Lower lobe of right lung (tissue), 2 donors: ENCODE measurements at regions not wholly inside any gene's neighbourhood (a gene's known extent, or its start where the extent isn't known, plus 50 kb on each side); places are given as distances from the start of the nearest gene placed in this dataset.
"Not testable (repeated sequence)": the region's sequence is repeated elsewhere in the genome, so short reads cannot be mapped to it uniquely, and the experiment has no call there.

Experiments
- ATAC-seq, 2 donors: fragments of 200-7000 bp; cut with Tn5 transposase; one replicate each; pipeline ENCODE4 v1.9.1; 2020 to 2022; ENCODE audit warnings: mild to moderate bottlenecking in 2 of 2, moderate library complexity in 2 of 2
- DNase-seq: peaks from one replicate; pipeline ENCODE4 v3.0.0-alpha.2; 2020
- H3K27ac ChIP-seq: fragments of 200-600 bp; one replicate; pipeline ENCODE4 v1.8.0; 2022
- H3K27me3 ChIP-seq: fragments of 200-600 bp; one replicate; pipeline ENCODE4 v1.8.0; 2022; ENCODE audit warnings: low read depth
- H3K36me3 ChIP-seq: fragments of 200-600 bp; one replicate; pipeline ENCODE4 v1.8.0; 2022; ENCODE audit warnings: mild to moderate bottlenecking
- H3K4me1 ChIP-seq: fragments of 200-600 bp; one replicate; pipeline ENCODE4 v1.8.0; 2022
- H3K4me3 ChIP-seq: fragments of 200-600 bp; one replicate; pipeline ENCODE4 v1.8.0; 2022; ENCODE audit warnings: mild to moderate bottlenecking
- H3K9me3 ChIP-seq: fragments of 200-600 bp; one replicate; pipeline ENCODE4 v1.8.0; 2022
- CTCF ChIP-seq: fragments of 200-600 bp; IDR thresholded peaks from one replicate; pipeline ENCODE4 v1.8.0; 2022; ENCODE audit warnings: antibody characterized with exemption, mild to moderate bottlenecking
- intact Hi-C: fragments of 100-400 bp; cut with DNase I; formaldehyde crosslinking; loops from one replicate; pipeline ENCODE4 v1.11.0; 2022
- donor health status: DM: no; HTN: yes; CAD: no; lungs with severe emphysema.

DNA sequence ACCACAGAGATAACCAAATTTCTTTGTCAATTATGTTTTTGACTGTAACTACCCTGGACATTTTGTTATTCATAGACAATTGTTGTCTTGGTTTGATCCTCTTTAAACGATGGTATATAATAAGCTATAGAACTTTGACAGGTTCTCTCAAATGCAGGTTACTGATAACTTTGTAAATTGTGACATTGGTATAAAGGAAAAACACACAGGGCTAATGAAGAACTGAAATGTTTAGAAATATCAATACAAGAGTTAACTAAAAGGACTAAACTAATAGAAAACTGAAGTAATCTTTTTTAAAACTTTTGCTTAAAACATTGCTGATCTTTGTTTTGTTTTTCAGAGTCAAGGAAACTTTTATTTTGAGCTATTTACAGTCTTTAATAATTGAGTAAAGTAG lies 124.8 kb downstream of the TPBG start:
- no peak for TF ChIP-seq CTCF
- Histone ChIP-seq H3K27ac (no peak overlapping the region), H3K4me1 (no peaks in the 10 kb centered on the region), H3K9me3 (peaks cover 28% of the 10 kb centered on the region), H3K27me3 (no peaks in the 10 kb centered on the region), H3K4me3 (no peak overlapping the region), H3K36me3 (no peaks in the 10 kb centered on the region)
- DNase-seq (no peak), ATAC-seq (no peak)
- intact Hi-C loops, result no loop called here

GRCh38 chr6:82492134-82492533 lies 128.5 kb downstream of the TPBG start:
- Histone ChIP-seq H3K27ac (no peak overlapping the region), H3K36me3 (no peaks in the 10 kb centered on the region), H3K4me3 (no peak overlapping the region), H3K27me3 (no peaks in the 10 kb centered on the region), H3K4me1 (no peaks in the 10 kb centered on the region), H3K9me3 (peaks cover 18% of the 10 kb centered on the region)
- ATAC-seq (no peak), DNase-seq (no peak)
- intact Hi-C loops, result no loop called here
- no peak for TF ChIP-seq CTCF

- no peak for TF ChIP-seq CTCF
- H3K36me3 ChIP-seq, result no peaks in the 10 kb centered on the region
- intact Hi-C loops, result no loop called here
- no peaks in the 10 kb centered on the region for H3K4me1 ChIP-seq
- ATAC-seq, result no peak
- H3K9me3 ChIP-seq, result peaks cover 11% of the 10 kb centered on the region
- no peaks in the 10 kb centered on the region for H3K27me3 ChIP-seq
- H3K4me3 ChIP-seq, result no peak overlapping the region
- no peak overlapping the region for H3K27ac ChIP-seq
- no peak for DNase-seq
These were observed 129.8 kb downstream of the TPBG start for GRCh38 chr6:82493467-82493866.

- intact Hi-C loops, result no loop called here
- Histone ChIP-seq H3K4me3 (no peak overlapping the region), H3K27ac (no peak overlapping the region), H3K4me1 (no peaks in the 10 kb centered on the region), H3K9me3 (peaks cover 4% of the 10 kb centered on the region), H3K36me3 (no peaks in the 10 kb centered on the region), H3K27me3 (no peaks in the 10 kb centered on the region)
- TF ChIP-seq CTCF, result no peak
- DNase-seq (no peak), ATAC-seq (no peak)
These were observed 130.8 kb downstream of the TPBG start for GRCh38 chr6:82494367-82494766.

DNA sequence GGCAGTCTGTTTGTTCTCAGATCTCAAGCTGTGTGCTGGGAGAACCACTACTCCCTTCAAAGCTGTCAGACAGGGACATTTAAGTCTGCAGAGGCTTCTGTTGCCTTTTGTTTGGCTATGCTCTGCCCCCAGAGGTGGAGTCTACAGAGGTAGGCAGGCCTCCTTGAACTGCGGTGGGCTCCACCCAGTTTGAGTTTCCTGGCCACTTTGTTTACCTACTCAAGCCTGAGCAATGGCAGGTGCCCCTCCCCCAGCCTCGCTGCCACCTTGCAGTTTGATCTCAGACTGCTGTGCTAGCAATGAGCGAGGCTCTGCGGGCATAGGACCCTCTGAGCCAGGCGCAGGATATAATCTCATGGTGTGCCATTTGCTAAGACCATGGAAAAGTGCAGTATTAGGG lies 138.3 kb downstream of the TPBG start:
- DNase-seq, H3K4me3 ChIP-seq, H3K27ac ChIP-seq, ATAC-seq, H3K36me3 ChIP-seq, H3K4me1 ChIP-seq, intact Hi-C loops, H3K27me3 ChIP-seq, H3K9me3 ChIP-seq: not testable (repeated sequence)

DNA sequence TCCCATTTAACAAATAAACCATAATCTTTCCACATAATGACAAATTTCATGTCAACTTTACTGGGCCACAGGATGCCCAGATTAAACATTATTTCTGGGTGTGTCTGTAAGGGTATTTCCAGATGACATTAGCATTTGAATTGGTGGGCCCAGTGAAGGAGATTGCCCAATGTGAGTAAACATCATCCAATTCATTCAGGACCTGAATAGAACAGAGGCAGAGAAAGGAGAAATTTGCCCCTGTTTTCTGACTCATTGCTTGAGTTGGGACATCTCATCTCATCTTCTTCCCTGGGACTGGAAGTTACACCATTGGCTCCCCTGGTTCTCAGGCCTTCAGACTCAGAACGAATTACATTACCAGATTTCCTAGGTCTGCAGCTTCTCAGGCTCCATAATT lies 142.9 kb downstream of the TPBG start:
- intact Hi-C loops, result no loop called here
- no peak for ATAC-seq

More for the DNA sequence above, 142.9 kb downstream of the TPBG start:
- Histone ChIP-seq H3K9me3 (no peaks in the 10 kb centered on the region), H3K36me3 (no peaks in the 10 kb centered on the region), H3K4me1 (no peaks in the 10 kb centered on the region), H3K27me3 (no peaks in the 10 kb centered on the region), H3K4me3 (no peak overlapping the region), H3K27ac (no peak overlapping the region)
- no peak for DNase-seq
- TF ChIP-seq CTCF, result no peak
